ENCODE measurements at regions not wholly inside any gene's neighbourhood (a gene's known extent, or its start where the extent isn't known, plus 50 kb on each side); places are given as distances from the start of the nearest gene placed in this dataset.

DNA sequence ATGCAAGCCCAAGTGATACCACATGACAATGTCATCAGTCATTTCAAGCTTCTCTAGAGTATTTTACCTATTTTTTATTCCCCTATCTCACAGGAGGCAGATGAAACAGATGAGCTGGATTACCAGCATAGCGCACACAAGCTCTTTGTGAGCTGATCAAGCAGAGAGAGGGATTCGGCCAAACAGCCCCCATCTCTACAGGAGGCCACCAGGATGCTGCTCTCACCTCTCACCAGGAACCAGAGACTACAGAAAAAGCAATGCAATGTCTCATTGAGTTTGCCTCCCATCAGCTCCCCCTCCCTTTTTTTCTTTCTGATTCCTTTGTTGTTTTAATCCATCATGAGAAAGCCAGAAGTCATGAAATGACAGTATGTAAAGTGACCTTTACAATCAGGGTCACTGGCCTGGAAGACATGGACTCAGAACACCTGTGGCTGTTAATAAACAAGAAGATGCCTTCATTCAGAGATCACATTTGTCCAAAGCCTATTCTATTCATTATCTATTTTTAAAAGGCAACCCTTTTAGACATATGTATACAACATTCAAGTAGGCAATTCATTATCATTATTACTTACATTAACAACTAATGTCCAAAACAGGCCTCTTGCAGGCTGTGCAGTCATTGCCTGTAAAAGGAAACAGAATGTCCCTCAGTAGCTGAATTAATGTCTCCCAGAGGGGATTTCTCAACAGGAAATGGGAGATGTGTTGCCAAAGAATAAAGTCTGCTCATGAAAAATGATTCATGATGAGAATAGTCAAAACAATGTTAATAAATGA is 656.6 kb downstream of the TBC1D4 start:
- TF ChIP-seq, protein P1, sequence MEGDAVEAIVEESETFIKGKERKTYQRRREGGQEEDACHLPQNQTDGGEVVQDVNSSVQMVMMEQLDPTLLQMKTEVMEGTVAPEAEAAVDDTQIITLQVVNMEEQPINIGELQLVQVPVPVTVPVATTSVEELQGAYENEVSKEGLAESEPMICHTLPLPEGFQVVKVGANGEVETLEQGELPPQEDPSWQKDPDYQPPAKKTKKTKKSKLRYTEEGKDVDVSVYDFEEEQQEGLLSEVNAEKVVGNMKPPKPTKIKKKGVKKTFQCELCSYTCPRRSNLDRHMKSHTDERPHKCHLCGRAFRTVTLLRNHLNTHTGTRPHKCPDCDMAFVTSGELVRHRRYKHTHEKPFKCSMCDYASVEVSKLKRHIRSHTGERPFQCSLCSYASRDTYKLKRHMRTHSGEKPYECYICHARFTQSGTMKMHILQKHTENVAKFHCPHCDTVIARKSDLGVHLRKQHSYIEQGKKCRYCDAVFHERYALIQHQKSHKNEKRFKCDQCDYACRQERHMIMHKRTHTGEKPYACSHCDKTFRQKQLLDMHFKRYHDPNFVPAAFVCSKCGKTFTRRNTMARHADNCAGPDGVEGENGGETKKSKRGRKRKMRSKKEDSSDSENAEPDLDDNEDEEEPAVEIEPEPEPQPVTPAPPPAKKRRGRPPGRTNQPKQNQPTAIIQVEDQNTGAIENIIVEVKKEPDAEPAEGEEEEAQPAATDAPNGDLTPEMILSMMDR (IDR thresholded peaks at IDR 0.05; ENCODE audit: low read depth, low read length) = no peak
- Histone ChIP-seq H3K4me3 (ENCODE audit: low read depth, low read length) (no peak overlapping the region), H3K9me3 (ENCODE audit: severe bottlenecking) (no peaks in the 10 kb centered on the region), H3K27me3 (ENCODE audit: insufficient read depth, low read depth, severe bottlenecking) (no peaks in the 10 kb centered on the region), H3K27ac (no peak overlapping the region), H3K36me3 (no peaks in the 10 kb centered on the region)
- no peak for DNase-seq

DNA sequence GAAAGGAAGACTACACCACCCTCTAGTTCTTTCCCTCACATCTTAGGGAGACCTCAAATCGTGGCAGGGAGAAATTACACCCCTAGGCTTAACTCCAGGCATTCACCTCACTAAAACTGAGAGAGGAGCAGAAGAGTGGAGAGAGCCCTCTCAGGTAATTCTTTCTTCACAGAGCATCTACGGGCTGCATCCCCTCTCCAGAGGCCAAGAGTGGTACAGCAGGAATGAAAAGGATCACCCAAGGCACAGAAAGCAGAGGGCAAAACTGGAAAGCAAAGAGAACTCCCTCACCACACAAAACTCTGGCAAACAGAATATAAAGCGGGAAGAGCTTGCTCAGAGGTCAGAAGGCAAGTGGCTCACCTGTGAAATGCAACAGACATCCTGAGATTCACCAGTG is 661.2 kb downstream of the TBC1D4 start:
- Histone ChIP-seq H3K9me3 (ENCODE audit: severe bottlenecking) (no peaks in the 10 kb centered on the region), H3K4me3 (ENCODE audit: low read depth, low read length) (no peak overlapping the region), H3K27ac (no peak overlapping the region), H3K36me3 (no peaks in the 10 kb centered on the region), H3K27me3 (ENCODE audit: insufficient read depth, low read depth, severe bottlenecking) (no peaks in the 10 kb centered on the region)
- TF ChIP-seq, protein P1 (IDR thresholded peaks at IDR 0.05; ENCODE audit: low read depth, low read length) = no peak
- DNase-seq = no peak

GRCh38 chr13:74819549-74819948 is 662.4 kb downstream of the TBC1D4 start:
- Histone ChIP-seq H3K27ac (no peak overlapping the region), H3K36me3 (no peaks in the 10 kb centered on the region), H3K9me3 (ENCODE audit: severe bottlenecking) (no peaks in the 10 kb centered on the region), H3K4me3 (ENCODE audit: low read depth, low read length) (no peak overlapping the region), H3K27me3 (ENCODE audit: insufficient read depth, low read depth, severe bottlenecking) (no peaks in the 10 kb centered on the region)
- no peak for DNase-seq
- TF ChIP-seq, protein P1 (IDR thresholded peaks at IDR 0.05; ENCODE audit: low read depth, low read length) = no peak

DNA sequence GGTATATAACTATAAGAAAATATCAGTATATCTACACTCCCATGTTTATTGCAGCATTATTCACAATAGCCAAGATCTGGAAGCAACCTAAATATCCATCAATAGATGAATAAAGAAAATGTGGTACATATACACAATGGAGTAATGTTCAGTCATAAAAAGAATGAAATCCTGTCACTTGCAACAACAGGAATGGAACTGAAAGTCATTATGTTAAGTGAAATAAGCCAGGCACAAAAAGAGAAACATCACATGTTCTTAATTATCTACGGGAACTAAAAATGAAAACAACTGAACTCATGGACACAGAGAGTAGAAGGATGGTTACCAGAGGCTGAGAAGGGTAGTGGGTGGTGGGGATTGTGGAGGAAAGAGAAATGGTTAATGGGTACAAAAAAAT is 665.2 kb downstream of the TBC1D4 start:
- no peak for DNase-seq
- Histone ChIP-seq H3K9me3 (ENCODE audit: severe bottlenecking) (no peaks in the 10 kb centered on the region), H3K27me3 (ENCODE audit: insufficient read depth, low read depth, severe bottlenecking) (no peaks in the 10 kb centered on the region), H3K27ac (no peak overlapping the region), H3K36me3 (no peaks in the 10 kb centered on the region), H3K4me3 (ENCODE audit: low read depth, low read length) (no peak overlapping the region)
- TF ChIP-seq, protein P1 (IDR thresholded peaks at IDR 0.05; ENCODE audit: low read depth, low read length) = no peak

GRCh38 chr13:74796157-74796556 is 662.0 kb upstream of the KLF12 start:
- Histone ChIP-seq H3K36me3 (no peaks in the 10 kb centered on the region), H3K4me3 (ENCODE audit: low read depth, low read length) (no peak overlapping the region), H3K27me3 (ENCODE audit: insufficient read depth, low read depth, severe bottlenecking) (no peaks in the 10 kb centered on the region), H3K27ac (no peak overlapping the region), H3K9me3 (ENCODE audit: severe bottlenecking) (no peaks in the 10 kb centered on the region)
- no peak for DNase-seq
- TF ChIP-seq, protein P1 (IDR thresholded peaks at IDR 0.05; ENCODE audit: low read depth, low read length) = no peak

DNA sequence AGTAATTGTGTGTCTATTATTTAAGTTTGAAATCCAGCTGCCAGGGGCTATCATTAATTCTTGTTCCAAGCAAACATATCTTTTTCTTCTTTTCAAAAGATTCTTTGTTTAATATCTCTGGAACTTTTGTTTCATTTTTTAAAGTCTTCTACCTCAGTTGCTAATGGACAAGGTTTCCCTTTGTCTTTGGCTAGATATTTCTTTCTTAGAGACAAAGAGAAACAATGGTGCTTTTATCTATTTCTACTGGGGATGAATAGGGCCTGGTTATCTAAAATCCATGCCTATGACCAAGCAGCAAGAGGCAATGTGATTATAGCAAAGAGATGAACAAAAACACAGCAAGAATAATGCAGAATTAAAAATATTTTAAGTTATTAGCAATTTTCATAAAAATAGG is 661.3 kb upstream of the KLF12 start:
- no peak overlapping the region for H3K27ac ChIP-seq
- no peak overlapping the region for H3K4me3 ChIP-seq (ENCODE audit: low read depth, low read length)
- H3K9me3 ChIP-seq (ENCODE audit: severe bottlenecking) = no peaks in the 10 kb centered on the region
- DNase-seq = no peak
- H3K27me3 ChIP-seq (ENCODE audit: insufficient read depth, low read depth, severe bottlenecking) = no peaks in the 10 kb centered on the region
- TF ChIP-seq, protein P1 (IDR thresholded peaks at IDR 0.05; ENCODE audit: low read depth, low read length) = no peak
- no peaks in the 10 kb centered on the region for H3K36me3 ChIP-seq

Data from WERI-Rb-1 (cell line).